Left renal cortex interstitium (tissue), 4 donors: ENCODE measurements at regions not wholly inside any gene's neighbourhood (a gene's known extent, or its start where the extent isn't known, plus 50 kb on each side); places are given as distances from the start of the nearest gene placed in this dataset.
"Not testable (repeated sequence)": the region's sequence is repeated elsewhere in the genome, so short reads cannot be mapped to it uniquely, and the experiment has no call there.

ENCODE experiments used
- DNase-seq, 4 donors: peaks; one replicate each; pipeline ENCODE4 v3.0.0-alpha.2; 2013; ENCODE audit warnings: low read depth in 4 of 4, low spot score in 2 of 4, missing footprints in 1 of 4

GRCh38 chr19:23475477-23475876 lies 80.2 kb upstream of the ZNF91 start:
- no peak for DNase-seq

- DNase-seq = no peak
Measured at GRCh38 chr19:23474761-23475160, 79.5 kb upstream of the ZNF91 start.

GRCh38 chr19:23474172-23474571 lies 78.9 kb upstream of the ZNF91 start:
- DNase-seq = no peak

- DNase-seq = peak in 2 of 4 donors; percentile 2 to 9
Measured at GRCh38 chr19:23470873-23471545, 75.7 kb upstream of the ZNF91 start.

- not testable (repeated sequence) for DNase-seq
Measured at GRCh38 chr19:23464349-23464748, 69.1 kb upstream of the ZNF91 start.

GRCh38 chr19:23461120-23461519 lies 65.8 kb upstream of the ZNF91 start:
- DNase-seq = no peak

- no peak for DNase-seq
Measured at GRCh38 chr19:23460656-23461055, 65.4 kb upstream of the ZNF91 start.
